ENCODE measurements at regions not wholly inside any gene's neighbourhood (a gene's known extent, or its start where the extent isn't known, plus 50 kb on each side); places are given as distances from the start of the nearest gene placed in this dataset.
A peak's percentile ranks its signal among the peaks of the same experiment; 100 is the strongest.
"Not testable (repeated sequence)": the region's sequence is repeated elsewhere in the genome, so short reads cannot be mapped to it uniquely, and the experiment has no call there.

GRCh38 chr10:8674230-8674629 lies 619.7 kb downstream of the GATA3 start:
- no peak overlapping the region for H3K4me2 ChIP-seq (ENCODE audit: control insufficient read depth, insufficient read depth)
- ChIA-PET CTCF (no interaction called here), SMC1A (ENCODE audit: uncharacterized antibody, unreplicated experiment) (no interaction called here), RAD21 (ENCODE audit: unreplicated experiment) (no interaction called here), POLR2A (interaction anchor here (0.6 kb wide), 1 partner anchor 112 kb away, joined by 4 read pairs; no protein-coding TSS in a partner anchor)
- no peaks in the 10 kb centered on the region for H3K4me1 ChIP-seq (ENCODE audit: control insufficient read depth, insufficient read depth, low read length)
- ATAC-seq (no peak), FAIRE-seq (no peak), DNase-seq (ENCODE audit: low read depth, low spot score) (no peak)
- TF ChIP-seq BHLHE40 (IDR thresholded peaks at IDR 0.05; ENCODE audit: borderline replicate concordance in 1 of 2, low read depth in 2 of 2, low read length in 1 of 2), result no peak
- TF ChIP-seq RCOR1 (conservative IDR thresholded peaks at IDR 0.05; ENCODE audit: low read depth, low read length), result no peak
- TF ChIP-seq, protein P1, sequence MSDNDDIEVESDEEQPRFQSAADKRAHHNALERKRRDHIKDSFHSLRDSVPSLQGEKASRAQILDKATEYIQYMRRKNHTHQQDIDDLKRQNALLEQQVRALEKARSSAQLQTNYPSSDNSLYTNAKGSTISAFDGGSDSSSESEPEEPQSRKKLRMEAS (IDR thresholded peaks at IDR 0.05; ENCODE audit: low read depth, low read length), result no peak
- TF ChIP-seq GATAD2B (conservative IDR thresholded peaks at IDR 0.05; ENCODE audit: low read depth), result no peak
- TF ChIP-seq POLR2A (IDR thresholded peaks at IDR 0.05; ENCODE audit: low read depth, low read length), result no peak
- no peak for TF ChIP-seq ZNF207 (IDR thresholded peaks at IDR 0.05; ENCODE audit: borderline replicate concordance)
- H3K36me3 ChIP-seq (ENCODE audit: control insufficient read depth in 2 of 2, insufficient read depth in 2 of 2, low read length in 1 of 2), result no peaks in the 10 kb centered on the region
- in situ Hi-C loops (cut with MboI), result no loop called here
- H3K79me2 ChIP-seq (ENCODE audit: control insufficient read depth, insufficient read depth, low read length), result no peaks in the 10 kb centered on the region
- no peak overlapping the region for H3K9ac ChIP-seq (ENCODE audit: control insufficient read depth, insufficient read depth, low read length)
- intact Hi-C loops (cut with micrococcal nuclease; ENCODE audit: unreplicated experiment), result no loop called here
- no peak overlapping the region for H2AFZ ChIP-seq (ENCODE audit: control insufficient read depth, low read depth, low read length)
- no peaks in the 10 kb centered on the region for H3K27me3 ChIP-seq (replicated peaks in 1 of 2; ENCODE audit: control insufficient read depth in 2 of 2, insufficient read depth in 2 of 2, low read length in 1 of 2)
- no peaks in the 10 kb centered on the region for H4K20me1 ChIP-seq (ENCODE audit: control insufficient read depth, insufficient read depth)
- H3K9me3 ChIP-seq (replicated peaks; ENCODE audit: control insufficient read depth, insufficient read depth, low read length), result no peaks in the 10 kb centered on the region
- 34% methylated on average over 3 of the region's 3 CpGs for WGBS (ENCODE audit: insufficient coverage, insufficient replicate concordance, low lambda C conversion rate, missing lambda C conversion rate)
- H3K4me3 ChIP-seq, result no peak overlapping the region
- no TSS peak for BruUV-seq (replicated peaks)
- no peak overlapping the region for H3K27ac ChIP-seq (ENCODE audit: control insufficient read depth, insufficient read depth)

GRCh38 chr10:8677642-8678041 lies 623.2 kb downstream of the GATA3 start:
- H3K9me3 ChIP-seq (replicated peaks; ENCODE audit: control insufficient read depth, insufficient read depth, low read length), result no peaks in the 10 kb centered on the region
- in situ Hi-C loops (cut with MboI), result no loop called here
- no peak for FAIRE-seq
- intact Hi-C loops (cut with micrococcal nuclease; ENCODE audit: unreplicated experiment), result loop anchor here (2.0 kb wide), 1 partner anchor 21 kb away; no protein-coding TSS in a partner anchor
- no peak overlapping the region for H3K4me3 ChIP-seq
- H3K79me2 ChIP-seq (ENCODE audit: control insufficient read depth, insufficient read depth, low read length), result no peaks in the 10 kb centered on the region
- no TSS peak for BruUV-seq (replicated peaks)
- ATAC-seq, result no peak
- no peaks in the 10 kb centered on the region for H4K20me1 ChIP-seq (ENCODE audit: control insufficient read depth, insufficient read depth)
- H3K27me3 ChIP-seq (replicated peaks in 1 of 2; ENCODE audit: control insufficient read depth in 2 of 2, insufficient read depth in 2 of 2, low read length in 1 of 2), result no peaks in the 10 kb centered on the region
- ChIA-PET CTCF (no interaction called here), RAD21 (ENCODE audit: unreplicated experiment) (no interaction called here), POLR2A (no interaction called here), SMC1A (ENCODE audit: uncharacterized antibody, unreplicated experiment) (no interaction called here)
- TF ChIP-seq, protein P2, sequence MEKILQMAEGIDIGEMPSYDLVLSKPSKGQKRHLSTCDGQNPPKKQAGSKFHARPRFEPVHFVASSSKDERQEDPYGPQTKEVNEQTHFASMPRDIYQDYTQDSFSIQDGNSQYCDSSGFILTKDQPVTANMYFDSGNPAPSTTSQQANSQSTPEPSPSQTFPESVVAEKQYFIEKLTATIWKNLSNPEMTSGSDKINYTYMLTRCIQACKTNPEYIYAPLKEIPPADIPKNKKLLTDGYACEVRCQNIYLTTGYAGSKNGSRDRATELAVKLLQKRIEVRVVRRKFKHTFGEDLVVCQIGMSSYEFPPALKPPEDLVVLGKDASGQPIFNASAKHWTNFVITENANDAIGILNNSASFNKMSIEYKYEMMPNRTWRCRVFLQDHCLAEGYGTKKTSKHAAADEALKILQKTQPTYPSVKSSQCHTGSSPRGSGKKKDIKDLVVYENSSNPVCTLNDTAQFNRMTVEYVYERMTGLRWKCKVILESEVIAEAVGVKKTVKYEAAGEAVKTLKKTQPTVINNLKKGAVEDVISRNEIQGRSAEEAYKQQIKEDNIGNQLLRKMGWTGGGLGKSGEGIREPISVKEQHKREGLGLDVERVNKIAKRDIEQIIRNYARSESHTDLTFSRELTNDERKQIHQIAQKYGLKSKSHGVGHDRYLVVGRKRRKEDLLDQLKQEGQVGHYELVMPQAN (conservative IDR thresholded peaks at IDR 0.05), result no peak
- TF ChIP-seq BHLHE40 (IDR thresholded peaks at IDR 0.05; ENCODE audit: borderline replicate concordance in 1 of 2, low read depth in 2 of 2, low read length in 1 of 2), result peak in 1 of 2 experiments; percentile 66; a peak in 2 of 4 replicates
- no peaks in the 10 kb centered on the region for H3K4me1 ChIP-seq (ENCODE audit: control insufficient read depth, insufficient read depth, low read length)
- H3K36me3 ChIP-seq (ENCODE audit: control insufficient read depth in 2 of 2, insufficient read depth in 2 of 2, low read length in 1 of 2), result no peaks in the 10 kb centered on the region
- no peak overlapping the region for H3K4me2 ChIP-seq (ENCODE audit: control insufficient read depth, insufficient read depth)
- no peak overlapping the region for H3K9ac ChIP-seq (ENCODE audit: control insufficient read depth, insufficient read depth, low read length)
- no peak for DNase-seq (ENCODE audit: low read depth, low spot score)
- H2AFZ ChIP-seq (ENCODE audit: control insufficient read depth, low read depth, low read length), result no peak overlapping the region
- no peak overlapping the region for H3K27ac ChIP-seq (ENCODE audit: control insufficient read depth, insufficient read depth)
- under 1% methylated on average over 6 of the region's 6 CpGs for WGBS (ENCODE audit: insufficient coverage, insufficient replicate concordance, low lambda C conversion rate, missing lambda C conversion rate)

GRCh38 chr10:8684916-8685315 lies 630.4 kb downstream of the GATA3 start:
- POLR2A ChIA-PET; BruUV-seq (replicated peaks); H3K4me1 ChIP-seq (ENCODE audit: control insufficient read depth, insufficient read depth, low read length); H3K27me3 ChIP-seq (replicated peaks in 1 of 2; ENCODE audit: control insufficient read depth in 2 of 2, insufficient read depth in 2 of 2, low read length in 1 of 2); DNase-seq (ENCODE audit: low read depth, low spot score); FAIRE-seq; H3K9me3 ChIP-seq (replicated peaks; ENCODE audit: control insufficient read depth, insufficient read depth, low read length); H3K27ac ChIP-seq (ENCODE audit: control insufficient read depth, insufficient read depth); SMC1A ChIA-PET (ENCODE audit: uncharacterized antibody, unreplicated experiment); intact Hi-C loops (cut with micrococcal nuclease; ENCODE audit: unreplicated experiment); H4K20me1 ChIP-seq (ENCODE audit: control insufficient read depth, insufficient read depth); H3K4me2 ChIP-seq (ENCODE audit: control insufficient read depth, insufficient read depth); H3K4me3 ChIP-seq; RAD21 ChIA-PET (ENCODE audit: unreplicated experiment); H3K9ac ChIP-seq (ENCODE audit: control insufficient read depth, insufficient read depth, low read length); ATAC-seq; in situ Hi-C loops (cut with MboI); H3K79me2 ChIP-seq (ENCODE audit: control insufficient read depth, insufficient read depth, low read length); H2AFZ ChIP-seq (ENCODE audit: control insufficient read depth, low read depth, low read length); CTCF ChIA-PET; H3K36me3 ChIP-seq (ENCODE audit: control insufficient read depth in 2 of 2, insufficient read depth in 2 of 2, low read length in 1 of 2): not testable (repeated sequence)
- WGBS (ENCODE audit: insufficient coverage, insufficient replicate concordance, low lambda C conversion rate, missing lambda C conversion rate), result 43% methylated on average over 3 of the region's 3 CpGs
